HEK293T (cell line): ENCODE measurements at regions not wholly inside any gene's neighbourhood (a gene's known extent, or its start where the extent isn't known, plus 50 kb on each side); places are given as distances from the start of the nearest gene placed in this dataset.

Source experiments
- CTCF ChIA-PET: fragments of 350-600 bp; formaldehyde crosslinking; extraction: SDS; loops from one replicate; lab custom pipeline; 2021; ENCODE audit warnings: antibody characterized with exemption, inconsistent platforms; lab: Yijun Ruan, JAX
- POLR2A ChIA-PET: fragments of 350-600 bp; formaldehyde crosslinking; extraction: SDS; loops from one replicate; lab custom pipeline; 2020; ENCODE audit warnings: antibody characterized with exemption, inconsistent platforms; lab: Yijun Ruan, JAX
- DNase-seq: peaks from one replicate; pipeline ENCODE4 v3.0.0; 2012; ENCODE audit warnings: mixed read lengths; ENCODE audit errors: extremely low spot score
- ARNT ChIP-seq: fragments of 450-650 bp; IDR thresholded peaks from 2 replicates; pipeline ENCODE4 v1.6.1; 2017; ENCODE audit warnings: mild to moderate bottlenecking
- BHLHE40 ChIP-seq: fragments of 450-650 bp; IDR thresholded peaks from 2 replicates; pipeline ENCODE4 v1.6.1; 2016; ENCODE audit warnings: mild to moderate bottlenecking, moderate library complexity, borderline replicate concordance
- CTBP1 ChIP-seq: fragments of 450-650 bp; IDR thresholded peaks from 2 replicates; pipeline ENCODE4 v1.6.1; 2016; ENCODE audit warnings: borderline replicate concordance
- ELF4 ChIP-seq: fragments of 450-650 bp; IDR thresholded peaks from 2 replicates; pipeline ENCODE4 v1.6.1; 2017; ENCODE audit warnings: antibody characterized with exemption
- FOXA1 ChIP-seq: fragments of 450-650 bp; IDR thresholded peaks from 2 replicates; pipeline ENCODE4 v1.6.1; 2016; ENCODE audit warnings: mild to moderate bottlenecking
- FOXK2 ChIP-seq: fragments of 450-650 bp; IDR thresholded peaks from 2 replicates; pipeline ENCODE4 v1.6.1; 2016; ENCODE audit warnings: mild to moderate bottlenecking
- FOXM1 ChIP-seq: fragments of 450-650 bp; IDR thresholded peaks from 2 replicates; pipeline ENCODE4 v1.6.1; 2017; ENCODE audit warnings: mild to moderate bottlenecking, borderline replicate concordance
- HDGF ChIP-seq: fragments of 450-650 bp; IDR thresholded peaks from 2 replicates; pipeline ENCODE4 v1.6.1; 2017; ENCODE audit warnings: antibody characterized with exemption, borderline replicate concordance
- L3MBTL2 ChIP-seq: fragments of 450-650 bp; conservative IDR thresholded peaks from 2 replicates; pipeline ENCODE4 v1.6.1; 2016; ENCODE audit warnings: mild to moderate bottlenecking
- LEF1 ChIP-seq: fragments of 450-650 bp; IDR thresholded peaks from 2 replicates; pipeline ENCODE4 v1.6.1; 2017; ENCODE audit warnings: mild to moderate bottlenecking, borderline replicate concordance
- NFRKB ChIP-seq: fragments of 450-650 bp; IDR thresholded peaks from 2 replicates; pipeline ENCODE4 v1.6.1; 2016; ENCODE audit warnings: mild to moderate bottlenecking, moderate library complexity
- SP1 ChIP-seq: fragments of 450-650 bp; IDR thresholded peaks from 2 replicates; pipeline ENCODE4 v1.6.1; 2017
- SUZ12 ChIP-seq: fragments of 450-650 bp; IDR thresholded peaks from 2 replicates; pipeline ENCODE4 v1.6.1; 2016; ENCODE audit warnings: mild to moderate bottlenecking
- TARDBP ChIP-seq: fragments of 450-650 bp; IDR thresholded peaks from 2 replicates; pipeline ENCODE4 v1.6.1; 2016
- ZNF384 ChIP-seq: fragments of 450-650 bp; IDR thresholded peaks from 2 replicates; pipeline ENCODE4 v1.6.1; 2016
- TF ChIP-seq, protein P1 (sequence below): fragments of 450-650 bp; IDR thresholded peaks from 2 replicates; pipeline ENCODE4 v1.6.1; 2016

- POLR2A ChIA-PET, result no interaction called here
- DNase-seq, result no peak
- CTCF ChIA-PET, result no interaction called here
- TF ChIP-seq CTBP1 (no peak), ARNT (no peak), L3MBTL2 (no peak), FOXK2 (no peak), BHLHE40 (no peak), FOXA1 (no peak), ELF4 (no peak), FOXM1 (no peak)
- TF ChIP-seq, protein P1, sequence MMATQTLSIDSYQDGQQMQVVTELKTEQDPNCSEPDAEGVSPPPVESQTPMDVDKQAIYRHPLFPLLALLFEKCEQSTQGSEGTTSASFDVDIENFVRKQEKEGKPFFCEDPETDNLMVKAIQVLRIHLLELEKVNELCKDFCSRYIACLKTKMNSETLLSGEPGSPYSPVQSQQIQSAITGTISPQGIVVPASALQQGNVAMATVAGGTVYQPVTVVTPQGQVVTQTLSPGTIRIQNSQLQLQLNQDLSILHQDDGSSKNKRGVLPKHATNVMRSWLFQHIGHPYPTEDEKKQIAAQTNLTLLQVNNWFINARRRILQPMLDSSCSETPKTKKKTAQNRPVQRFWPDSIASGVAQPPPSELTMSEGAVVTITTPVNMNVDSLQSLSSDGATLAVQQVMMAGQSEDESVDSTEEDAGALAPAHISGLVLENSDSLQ, result no peak
Measured at GRCh38 chr2:128494640-128495321, 176.1 kb upstream of the HS6ST1 start.

- no peak for DNase-seq
- POLR2A ChIA-PET, result no interaction called here
- CTCF ChIA-PET, result no interaction called here
- TF ChIP-seq ELF4 (no peak), FOXM1 (no peak), SUZ12 (no peak), FOXA1 (no peak), L3MBTL2 (no peak), FOXK2 (no peak)
Measured at GRCh38 chr2:128495996-128496547, 177.4 kb upstream of the HS6ST1 start.

DNA sequence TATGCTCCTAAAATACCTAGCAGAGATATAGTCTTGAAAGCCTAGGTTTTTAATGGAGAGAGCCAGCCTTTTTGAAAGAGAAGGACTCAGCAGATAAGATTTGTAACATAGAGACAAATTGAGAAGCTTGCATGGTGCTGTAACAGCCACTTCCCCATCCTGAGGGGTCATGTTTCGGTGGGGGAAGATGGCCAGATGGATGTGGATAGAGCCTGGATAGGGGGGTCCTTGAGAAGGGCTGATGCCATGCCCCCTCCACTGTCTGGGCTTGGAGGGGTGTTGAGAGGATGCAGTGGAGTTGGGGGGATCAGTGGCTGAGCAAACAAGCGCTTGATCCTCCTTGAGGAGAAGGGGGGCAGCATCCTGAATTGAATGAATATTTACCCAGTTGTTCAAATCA lies 178.0 kb upstream of the HS6ST1 start:
- ChIA-PET POLR2A (no interaction called here), CTCF (no interaction called here)
- no peak for DNase-seq
- no peak for TF ChIP-seq FOXA1
- no peak for TF ChIP-seq BHLHE40
- TF ChIP-seq FOXM1, result no peak
- TF ChIP-seq ELF4, result no peak

DNA sequence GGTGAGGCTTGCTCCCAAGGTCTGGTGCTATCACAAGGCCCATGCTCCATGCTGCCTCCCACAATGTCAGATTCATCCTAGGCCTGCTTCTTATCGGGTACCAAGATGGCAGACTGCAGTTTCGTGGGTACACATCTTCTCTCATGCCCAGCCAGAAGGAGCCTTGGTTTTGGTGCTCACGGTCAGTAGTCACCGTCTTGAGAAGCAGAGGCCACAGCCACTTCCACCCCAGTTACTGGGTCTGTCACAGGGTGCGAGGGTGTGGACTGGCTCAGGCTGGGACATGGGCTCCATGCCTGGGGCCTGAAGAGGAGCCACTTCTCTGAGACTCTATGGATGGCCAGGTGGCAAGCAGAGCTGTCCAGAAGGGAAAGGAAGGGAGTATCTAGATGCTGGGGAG lies 178.8 kb upstream of the HS6ST1 start:
- POLR2A ChIA-PET, result no interaction called here
- TF ChIP-seq BHLHE40, result no peak
- TF ChIP-seq ZNF384, result no peak
- no peak for TF ChIP-seq NFRKB
- no peak for TF ChIP-seq TARDBP
- no peak for TF ChIP-seq SP1
- TF ChIP-seq FOXK2, result no peak
- no peak for TF ChIP-seq HDGF
- TF ChIP-seq CTBP1, result no peak
- no peak for TF ChIP-seq ARNT
- TF ChIP-seq FOXM1, result no peak
- TF ChIP-seq SUZ12, result no peak
- TF ChIP-seq LEF1, result no peak
- TF ChIP-seq ELF4, result no peak
- TF ChIP-seq, protein P1, result no peak
- no peak for TF ChIP-seq FOXA1
- no peak for TF ChIP-seq L3MBTL2
- CTCF ChIA-PET, result no interaction called here
- no peak for DNase-seq

DNA sequence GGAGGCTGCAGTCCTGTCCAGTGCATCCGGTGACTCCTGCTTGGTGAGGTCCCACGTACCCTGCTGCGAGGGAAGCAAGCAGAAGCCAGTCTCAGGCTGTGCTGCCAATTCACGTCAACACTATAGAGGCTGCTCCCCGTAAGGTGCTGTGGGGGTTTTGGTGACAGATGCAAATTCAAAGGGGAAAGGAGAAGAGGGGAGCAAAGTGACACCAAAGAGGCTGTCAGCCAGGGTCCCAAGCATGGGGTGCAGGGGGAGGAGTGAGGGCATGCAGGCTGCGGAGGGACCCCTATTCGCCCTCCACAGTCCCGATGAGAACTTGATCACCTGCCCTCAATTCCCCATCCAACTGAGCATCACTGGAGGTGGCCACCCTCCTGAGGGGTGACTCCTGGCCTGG lies 179.4 kb upstream of the HS6ST1 start:
- ChIA-PET POLR2A (no interaction called here), CTCF (no interaction called here)
- TF ChIP-seq FOXA1 (no peak), LEF1 (no peak), SUZ12 (no peak), FOXM1 (no peak), SP1 (no peak), NFRKB (no peak), BHLHE40 (no peak), ARNT (no peak), TARDBP (no peak), ELF4 (no peak)
- TF ChIP-seq, protein P1, result no peak
- DNase-seq, result no peak

GRCh38 chr2:128498589-128498988 lies 179.9 kb upstream of the HS6ST1 start:
- CTCF ChIA-PET, result no interaction called here
- DNase-seq, result no peak
- POLR2A ChIA-PET, result no interaction called here
- no peak for TF ChIP-seq ZNF384
- TF ChIP-seq NFRKB, result no peak
- TF ChIP-seq TARDBP, result no peak
- TF ChIP-seq SP1, result no peak
- TF ChIP-seq ARNT, result no peak
- TF ChIP-seq, protein P1, result no peak
- TF ChIP-seq ELF4, result no peak
- no peak for TF ChIP-seq BHLHE40
- no peak for TF ChIP-seq FOXA1
- TF ChIP-seq FOXK2, result no peak
- no peak for TF ChIP-seq L3MBTL2
- TF ChIP-seq LEF1, result no peak
- TF ChIP-seq CTBP1, result no peak
- TF ChIP-seq SUZ12, result no peak
- TF ChIP-seq HDGF, result no peak
- no peak for TF ChIP-seq FOXM1
